HEK293 (cell line): ENCODE measurements at regions not wholly inside any gene's neighbourhood (a gene's known extent, or its start where the extent isn't known, plus 50 kb on each side); places are given as distances from the start of the nearest gene placed in this dataset.

Experiments
- CTCF ChIA-PET: fragments of 350-600 bp; formaldehyde crosslinking; extraction: SDS; loops from one replicate; lab custom pipeline; 2021; ENCODE audit warnings: antibody characterized with exemption; lab: Yijun Ruan, JAX
- POLR2A ChIA-PET: fragments of 300-600 bp; formaldehyde crosslinking; extraction: SDS; loops from one replicate; lab custom pipeline; 2020; ENCODE audit warnings: antibody characterized with exemption, inconsistent platforms; lab: Yijun Ruan, JAX
- H3K27ac ChIP-seq: fragments of 200-500 bp; sonication (Bioruptor generic); 2 replicates; pipeline ENCODE4 v1.5.1; 2014; ENCODE audit warnings: low read depth, low read length, control low read depth, inconsistent platforms; ENCODE audit errors: extremely low read depth
- H3K36me3 ChIP-seq, 2 experiments: fragments of 200-500 bp in 1 of 2; sonication (Bioruptor generic) in 1 of 2; 1 replicate in 1 of 2; 2 replicates in 1 of 2; pipeline ENCODE4 v1.5.1; 2014 to 2017; ENCODE audit warnings: inconsistent platforms in 2 of 2, low read length in 2 of 2; ENCODE audit not compliant: control insufficient read depth in 2 of 2, insufficient read depth in 1 of 2
- H3K4me1 ChIP-seq: fragments of 200-500 bp; sonication (Bioruptor generic); 2 replicates; pipeline ENCODE4 v1.5.1; 2014; ENCODE audit warnings: mild to moderate bottlenecking, low read length, inconsistent platforms; ENCODE audit not compliant: control insufficient read depth, insufficient read depth
- H3K4me3 ChIP-seq: 2 replicates; pipeline ENCODE4 v1.5.1; 2011; ENCODE audit warnings: low read depth, mild to moderate bottlenecking, control low read depth, low read length, moderate library complexity
- H3K9me3 ChIP-seq: fragments of 200-500 bp; sonication (Bioruptor generic); 2 replicates; pipeline ENCODE4 v1.5.1; 2014; ENCODE audit warnings: low read depth, low read length, inconsistent platforms; ENCODE audit not compliant: control insufficient read depth, insufficient read depth
- GLIS1 ChIP-seq: fragments of 450-650 bp; formaldehyde crosslinking; IDR thresholded peaks from 2 replicates; pipeline ENCODE4 v1.5.1; 2016; ENCODE audit warnings: missing biosample characterization, missing genetic modification characterization
- KLF17 ChIP-seq: fragments of 450-650 bp; formaldehyde crosslinking; IDR thresholded peaks from 2 replicates; pipeline ENCODE4 v1.5.1; 2016; ENCODE audit warnings: missing biosample characterization, missing genetic modification characterization
- KLF9 ChIP-seq: fragments of 450-650 bp; formaldehyde crosslinking; IDR thresholded peaks from 2 replicates; pipeline ENCODE4 v1.5.1; 2016; ENCODE audit warnings: missing biosample characterization, missing genetic modification characterization, low read depth
- RBAK ChIP-seq: fragments of 450-650 bp; formaldehyde crosslinking; IDR thresholded peaks from 2 replicates; pipeline ENCODE4 v1.5.1; 2016; ENCODE audit warnings: missing biosample characterization, missing genetic modification characterization
- ZBTB20 ChIP-seq: fragments of 450-650 bp; formaldehyde crosslinking; IDR thresholded peaks from 2 replicates; pipeline ENCODE4 v1.5.1; 2016; ENCODE audit warnings: missing biosample characterization, missing genetic modification characterization
- ZBTB7A ChIP-seq: fragments of 450-650 bp; formaldehyde crosslinking; IDR thresholded peaks from 2 replicates; pipeline ENCODE4 v1.5.1; 2016; ENCODE audit warnings: low read depth, missing biosample characterization, missing genetic modification characterization
- ZFP69B ChIP-seq: fragments of 450-650 bp; formaldehyde crosslinking; IDR thresholded peaks from 2 replicates; pipeline ENCODE4 v1.5.1; 2016; ENCODE audit warnings: missing biosample characterization, missing genetic modification characterization
- ZNF10 ChIP-seq: fragments of 450-650 bp; formaldehyde crosslinking; IDR thresholded peaks from 2 replicates; pipeline ENCODE4 v1.5.1; 2017; ENCODE audit warnings: missing biosample characterization, missing genetic modification characterization
- ZNF112 ChIP-seq: fragments of 450-650 bp; formaldehyde crosslinking; IDR thresholded peaks from 2 replicates; pipeline ENCODE4 v1.5.0; 2017; ENCODE audit warnings: missing biosample characterization, missing genetic modification characterization
- ZNF114 ChIP-seq: fragments of 450-650 bp; formaldehyde crosslinking; IDR thresholded peaks from 2 replicates; pipeline ENCODE4 v1.5.0; 2017; ENCODE audit warnings: missing biosample characterization, missing genetic modification characterization
- ZNF169 ChIP-seq: fragments of 450-650 bp; formaldehyde crosslinking; IDR thresholded peaks from 2 replicates; pipeline ENCODE4 v1.5.1; 2016; ENCODE audit warnings: missing biosample characterization, missing genetic modification characterization
- ZNF362 ChIP-seq: fragments of 450-650 bp; formaldehyde crosslinking; IDR thresholded peaks from 2 replicates; pipeline ENCODE4 v1.5.1; 2016; ENCODE audit warnings: missing biosample characterization, missing genetic modification characterization
- ZNF433 ChIP-seq: fragments of 450-650 bp; formaldehyde crosslinking; IDR thresholded peaks from 2 replicates; pipeline ENCODE4 v1.5.1; 2016; ENCODE audit warnings: missing biosample characterization, missing genetic modification characterization, low read depth
- ZNF777 ChIP-seq: fragments of 450-650 bp; formaldehyde crosslinking; IDR thresholded peaks from 2 replicates; pipeline ENCODE4 v1.5.1; 2017; ENCODE audit warnings: missing biosample characterization, missing genetic modification characterization, borderline replicate concordance
- ZSCAN30 ChIP-seq: fragments of 450-650 bp; IDR thresholded peaks from 2 replicates; pipeline ENCODE4 v1.5.1; 2018; ENCODE audit warnings: missing biosample characterization, mild to moderate bottlenecking, missing genetic modification characterization, moderate library complexity
- ZSCAN4 ChIP-seq: fragments of 450-650 bp; formaldehyde crosslinking; IDR thresholded peaks from 2 replicates; pipeline ENCODE4 v1.5.1; 2017; ENCODE audit warnings: missing biosample characterization, missing genetic modification characterization
- TF ChIP-seq, protein P1 (sequence below): fragments of 450-650 bp; formaldehyde crosslinking; IDR thresholded peaks from 2 replicates; pipeline ENCODE4 v1.5.1; 2017; ENCODE audit warnings: missing biosample characterization, missing genetic modification characterization
- TF ChIP-seq, protein P2 (sequence below): fragments of 450-650 bp; formaldehyde crosslinking; optimal IDR thresholded peaks from 2 replicates; pipeline ENCODE3; 2016; ENCODE audit warnings: missing biosample characterization, mild to moderate bottlenecking, missing genetic modification characterization
- TF ChIP-seq, protein P3 (sequence below): fragments of 450-650 bp; formaldehyde crosslinking; IDR thresholded peaks from 2 replicates; pipeline ENCODE4 v1.5.1; 2016; ENCODE audit warnings: missing biosample characterization, missing genetic modification characterization

DNA sequence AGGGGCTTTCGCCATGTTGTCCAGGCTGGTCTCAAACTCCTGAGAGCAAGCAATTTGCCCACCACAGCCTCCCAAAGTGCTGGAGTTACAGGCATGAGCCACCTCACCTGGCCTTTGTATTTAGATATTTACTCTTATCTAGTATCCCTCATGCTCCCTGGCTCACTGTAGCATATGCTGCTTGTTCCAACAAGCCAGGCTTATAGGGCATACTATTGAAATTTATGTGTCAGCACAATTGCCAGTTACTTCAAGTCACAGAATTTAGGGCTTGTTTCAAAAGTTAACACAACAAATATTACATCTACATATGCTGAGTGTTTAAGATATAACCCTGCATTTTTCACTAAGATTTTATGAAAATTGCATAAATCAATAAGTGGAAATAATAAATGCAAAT lies 469.2 kb upstream of the ZNF608 start (continued):
- TF ChIP-seq, protein P1, sequence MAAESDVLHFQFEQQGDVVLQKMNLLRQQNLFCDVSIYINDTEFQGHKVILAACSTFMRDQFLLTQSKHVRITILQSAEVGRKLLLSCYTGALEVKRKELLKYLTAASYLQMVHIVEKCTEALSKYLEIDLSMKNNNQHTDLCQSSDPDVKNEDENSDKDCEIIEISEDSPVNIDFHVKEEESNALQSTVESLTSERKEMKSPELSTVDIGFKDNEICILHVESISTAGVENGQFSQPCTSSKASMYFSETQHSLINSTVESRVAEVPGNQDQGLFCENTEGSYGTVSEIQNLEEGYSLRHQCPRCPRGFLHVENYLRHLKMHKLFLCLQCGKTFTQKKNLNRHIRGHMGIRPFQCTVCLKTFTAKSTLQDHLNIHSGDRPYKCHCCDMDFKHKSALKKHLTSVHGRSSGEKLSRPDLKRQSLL (tag by site-specific recombination): no peak
- TF ChIP-seq ZBTB7A (tag by site-specific recombination): no peak
- TF ChIP-seq ZSCAN4 (tag by site-specific recombination): no peak
- no peak for TF ChIP-seq KLF17 (tag by site-specific recombination)
- TF ChIP-seq ZNF114: no peak
- TF ChIP-seq ZNF362 (tag by site-specific recombination): no peak
- TF ChIP-seq ZFP69B (tag by site-specific recombination): no peak
- TF ChIP-seq ZBTB20 (tag by site-specific recombination): no peak
- no peak for TF ChIP-seq ZNF433 (tag by site-specific recombination)
- TF ChIP-seq, all 188 proteins: peak for 0

DNA sequence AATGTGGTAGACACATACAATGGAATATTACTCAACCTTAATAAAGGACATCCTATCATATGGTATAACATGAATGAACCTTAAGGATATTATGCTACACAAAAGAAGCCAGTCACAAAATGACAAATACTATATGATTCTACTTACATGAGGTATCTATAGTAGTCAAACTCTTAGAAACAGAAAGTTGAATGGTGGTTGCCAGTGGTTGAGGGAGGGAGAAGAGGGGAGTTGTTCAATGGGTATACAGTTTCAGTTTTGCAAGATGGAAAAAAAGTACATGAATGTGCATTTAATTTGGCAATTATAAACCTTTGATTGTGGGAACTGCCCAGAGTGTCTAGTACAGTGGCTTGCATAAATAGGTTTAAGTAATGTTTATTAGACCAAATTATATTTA lies 473.3 kb upstream of the ZNF608 start:
- no peak for TF ChIP-seq ZNF169
- TF ChIP-seq GLIS1 (tag by site-specific recombination): no peak
- no peak for TF ChIP-seq ZNF10
- TF ChIP-seq, protein P2, sequence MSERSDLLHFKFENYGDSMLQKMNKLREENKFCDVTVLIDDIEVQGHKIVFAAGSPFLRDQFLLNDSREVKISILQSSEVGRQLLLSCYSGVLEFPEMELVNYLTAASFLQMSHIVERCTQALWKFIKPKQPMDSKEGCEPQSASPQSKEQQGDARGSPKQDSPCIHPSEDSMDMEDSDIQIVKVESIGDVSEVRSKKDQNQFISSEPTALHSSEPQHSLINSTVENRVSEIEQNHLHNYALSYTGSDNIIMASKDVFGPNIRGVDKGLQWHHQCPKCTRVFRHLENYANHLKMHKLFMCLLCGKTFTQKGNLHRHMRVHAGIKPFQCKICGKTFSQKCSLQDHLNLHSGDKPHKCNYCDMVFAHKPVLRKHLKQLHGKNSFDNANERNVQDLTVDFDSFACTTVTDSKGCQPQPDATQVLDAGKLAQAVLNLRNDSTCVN: no peak
- no peak for TF ChIP-seq ZSCAN30 (tag by site-specific recombination)
- TF ChIP-seq ZNF777 (tag by site-specific recombination): no peak
- CTCF ChIA-PET: no interaction called here
- Histone ChIP-seq H3K27ac (no peak overlapping the region), H3K9me3 (no peaks in the 10 kb centered on the region; the same call in 1 of the 2 replicates), H3K4me1 (no peaks in the 10 kb centered on the region), H3K4me3 (no peak overlapping the region), H3K36me3 (no peaks in the 10 kb centered on the region)
- POLR2A ChIA-PET: no interaction called here

DNA sequence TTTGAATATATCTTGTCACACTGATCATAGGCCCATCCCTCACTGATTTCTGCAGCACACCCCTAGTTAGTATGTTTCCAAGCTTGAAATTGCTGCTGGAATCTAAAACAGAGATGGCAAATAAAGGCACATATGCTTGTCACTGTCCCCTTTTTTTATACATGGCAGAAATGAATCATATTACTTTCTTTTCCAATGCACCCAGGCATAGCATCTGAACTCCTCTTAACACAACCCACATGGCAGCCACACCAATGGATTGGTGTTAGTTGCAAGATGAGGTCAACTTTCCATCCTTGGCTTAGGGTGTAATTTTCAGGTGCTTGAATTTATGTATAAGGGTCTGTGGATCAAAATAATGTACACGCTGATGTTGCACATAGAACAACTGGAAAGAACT lies 473.8 kb upstream of the ZNF608 start:
- Histone ChIP-seq H3K4me3 (no peak overlapping the region), H3K4me1 (no peaks in the 10 kb centered on the region), H3K36me3 (no peaks in the 10 kb centered on the region), H3K9me3 (no peaks in the 10 kb centered on the region; the same call in 1 of the 2 replicates), H3K27ac (no peak overlapping the region)
- POLR2A ChIA-PET: no interaction called here
- CTCF ChIA-PET: no interaction called here
- TF ChIP-seq GLIS1 (tag by site-specific recombination): no peak
- TF ChIP-seq KLF9 (tag by site-specific recombination): no peak
- TF ChIP-seq, protein P3, sequence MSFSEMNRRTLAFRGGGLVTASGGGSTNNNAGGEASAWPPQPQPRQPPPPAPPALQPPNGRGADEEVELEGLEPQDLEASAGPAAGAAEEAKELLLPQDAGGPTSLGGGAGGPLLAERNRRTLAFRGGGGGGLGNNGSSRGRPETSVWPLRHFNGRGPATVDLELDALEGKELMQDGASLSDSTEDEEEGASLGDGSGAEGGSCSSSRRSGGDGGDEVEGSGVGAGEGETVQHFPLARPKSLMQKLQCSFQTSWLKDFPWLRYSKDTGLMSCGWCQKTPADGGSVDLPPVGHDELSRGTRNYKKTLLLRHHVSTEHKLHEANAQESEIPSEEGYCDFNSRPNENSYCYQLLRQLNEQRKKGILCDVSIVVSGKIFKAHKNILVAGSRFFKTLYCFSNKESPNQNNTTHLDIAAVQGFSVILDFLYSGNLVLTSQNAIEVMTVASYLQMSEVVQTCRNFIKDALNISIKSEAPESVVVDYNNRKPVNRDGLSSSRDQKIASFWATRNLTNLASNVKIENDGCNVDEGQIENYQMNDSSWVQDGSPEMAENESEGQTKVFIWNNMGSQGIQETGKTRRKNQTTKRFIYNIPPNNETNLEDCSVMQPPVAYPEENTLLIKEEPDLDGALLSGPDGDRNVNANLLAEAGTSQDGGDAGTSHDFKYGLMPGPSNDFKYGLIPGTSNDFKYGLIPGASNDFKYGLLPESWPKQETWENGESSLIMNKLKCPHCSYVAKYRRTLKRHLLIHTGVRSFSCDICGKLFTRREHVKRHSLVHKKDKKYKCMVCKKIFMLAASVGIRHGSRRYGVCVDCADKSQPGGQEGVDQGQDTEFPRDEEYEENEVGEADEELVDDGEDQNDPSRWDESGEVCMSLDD: no peak
- no peak for TF ChIP-seq ZNF112
- TF ChIP-seq ZNF777 (tag by site-specific recombination): no peak
- TF ChIP-seq RBAK (tag by site-specific recombination): no peak
